ENCODE measurements at regions not wholly inside any gene's neighbourhood (a gene's known extent, or its start where the extent isn't known, plus 50 kb on each side); places are given as distances from the start of the nearest gene placed in this dataset.
"Not testable (repeated sequence)": the region's sequence is repeated elsewhere in the genome, so short reads cannot be mapped to it uniquely, and the experiment has no call there.

DNA sequence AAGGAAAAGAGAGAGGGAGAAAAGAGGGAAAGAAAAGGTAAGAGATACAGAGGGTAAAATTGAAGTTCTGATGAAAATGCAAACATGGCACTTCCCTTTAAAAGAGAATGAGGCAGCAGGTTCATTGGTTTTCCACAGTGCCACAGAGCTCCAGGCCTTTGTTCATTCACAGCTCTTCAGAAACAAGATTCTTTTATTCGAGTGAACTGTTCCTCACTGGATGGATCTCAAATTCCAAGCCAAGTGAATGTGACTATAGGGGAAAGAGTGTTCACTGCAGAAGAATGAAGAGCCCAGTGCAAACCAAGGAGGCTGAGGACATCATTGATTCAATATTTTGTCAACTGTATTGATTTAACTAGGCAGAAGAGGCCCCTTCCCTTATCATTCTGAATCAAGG lies 280.3 kb upstream of the PROK2 start:
- H3K27ac ChIP-seq, result no peak overlapping the region
- 80% methylated on average over 1 of the region's 1 CpG for WGBS, 2 donors
- H3K27me3 ChIP-seq, result no peaks in the 10 kb centered on the region
- H3K4me1 ChIP-seq, result no peaks in the 10 kb centered on the region
- intact Hi-C loops (cut with DNase I; ENCODE audit: low total_unique reads), result no loop called here
- no peak for DNase-seq
- H3K4me3 ChIP-seq, result no peak overlapping the region
- no peaks in the 10 kb centered on the region for H3K9me3 ChIP-seq
- no peaks in the 10 kb centered on the region for H3K36me3 ChIP-seq (ENCODE audit: low read depth, missing control alignments)
- no peak for TF ChIP-seq CTCF (IDR thresholded peaks at IDR 0.05)

GRCh38 chr3:72064727-72065126 lies 279.8 kb upstream of the PROK2 start:
- H3K36me3 ChIP-seq (ENCODE audit: low read depth, missing control alignments); H3K4me1 ChIP-seq; H3K4me3 ChIP-seq; DNase-seq; intact Hi-C loops (cut with DNase I; ENCODE audit: low total_unique reads); H3K27me3 ChIP-seq; H3K27ac ChIP-seq; H3K9me3 ChIP-seq: not testable (repeated sequence)
- 44 to 45% methylated on average over 2 of the region's 2 CpGs for WGBS, 2 donors

GRCh38 chr3:72062017-72062416 lies 277.1 kb upstream of the PROK2 start:
- intact Hi-C loops (cut with DNase I; ENCODE audit: low total_unique reads), result no loop called here
- 94 to 96% methylated on average over 1 of the region's 1 CpG for WGBS, 2 donors
- no peak overlapping the region for H3K27ac ChIP-seq
- no peaks in the 10 kb centered on the region for H3K9me3 ChIP-seq
- TF ChIP-seq CTCF (IDR thresholded peaks at IDR 0.05) (no peak), POLR2A (IDR thresholded peaks at IDR 0.05) (no peak)
- no peak for DNase-seq
- H3K4me3 ChIP-seq, result no peak overlapping the region
- no peaks in the 10 kb centered on the region for H3K27me3 ChIP-seq
- no peaks in the 10 kb centered on the region for H3K36me3 ChIP-seq (ENCODE audit: low read depth, missing control alignments)
- no peaks in the 10 kb centered on the region for H3K4me1 ChIP-seq

- no peaks in the 10 kb centered on the region for H3K4me1 ChIP-seq
- H3K4me3 ChIP-seq, result no peak overlapping the region
- no peaks in the 10 kb centered on the region for H3K9me3 ChIP-seq
These were observed 275.6 kb upstream of the PROK2 start for GRCh38 chr3:72060447-72061034.

GRCh38 chr3:72058493-72059081 lies 273.6 kb upstream of the PROK2 start:
- Histone ChIP-seq H3K9me3 (no peaks in the 10 kb centered on the region), H3K36me3 (ENCODE audit: low read depth, missing control alignments) (no peaks in the 10 kb centered on the region), H3K27ac (no peak overlapping the region), H3K4me1 (no peaks in the 10 kb centered on the region), H3K4me3 (no peak overlapping the region), H3K27me3 (no peaks in the 10 kb centered on the region)
- DNase-seq, result no peak
- TF ChIP-seq POLR2A (IDR thresholded peaks at IDR 0.05) (no peak), CTCF (IDR thresholded peaks at IDR 0.05) (no peak)
- intact Hi-C loops (cut with DNase I; ENCODE audit: low total_unique reads), result no loop called here
- 86 to 100% methylated on average over 2 to 9 of the region's 9 CpGs for WGBS, 2 donors

More at GRCh38 chr3:72060447-72061034, 275.6 kb upstream of the PROK2 start:
- WGBS, 2 donors, result 70 to 73% methylated on average over 5 of the region's 5 CpGs
- no peak for TF ChIP-seq CTCF (IDR thresholded peaks at IDR 0.05)
- no peak for TF ChIP-seq POLR2A (IDR thresholded peaks at IDR 0.05)
- no peaks in the 10 kb centered on the region for H3K36me3 ChIP-seq (ENCODE audit: low read depth, missing control alignments)
- H3K27ac ChIP-seq, result no peak overlapping the region
- intact Hi-C loops (cut with DNase I; ENCODE audit: low total_unique reads), result no loop called here
- DNase-seq, result no peak
- no peaks in the 10 kb centered on the region for H3K27me3 ChIP-seq

Measured in testis (tissue), 2 donors.